ENCODE measurements at regions not wholly inside any gene's neighbourhood (a gene's known extent, or its start where the extent isn't known, plus 50 kb on each side); places are given as distances from the start of the nearest gene placed in this dataset.

DNA sequence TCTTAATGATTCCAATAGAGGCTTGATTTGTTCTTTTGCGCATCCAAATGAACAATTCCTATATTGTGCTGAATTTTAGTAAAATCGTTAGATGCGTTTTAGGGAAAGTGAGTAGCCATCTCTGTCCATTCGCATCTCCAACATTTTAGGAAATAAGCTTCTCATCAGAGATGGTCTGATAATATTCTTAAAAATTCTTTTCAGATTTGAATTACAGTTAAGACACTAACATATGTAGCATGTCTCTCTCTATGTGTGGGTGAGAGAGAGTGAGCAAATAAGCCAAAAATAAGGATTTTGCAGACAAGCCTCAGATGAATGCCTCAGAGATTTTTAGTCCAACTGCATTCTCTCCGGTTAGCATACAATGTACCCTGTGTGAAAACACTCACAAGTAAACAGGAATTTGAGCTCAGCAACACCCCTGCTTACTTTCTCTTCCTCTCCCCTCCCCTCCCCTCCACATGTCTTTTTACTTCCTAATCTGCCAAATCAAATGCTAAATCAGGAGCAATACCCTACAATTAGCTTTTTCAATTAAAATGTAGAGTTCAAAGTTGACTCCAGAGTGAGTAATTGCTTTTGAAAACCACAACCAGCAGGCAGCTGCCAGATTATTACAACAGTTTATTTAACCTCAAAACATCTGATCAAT, 354.4 kb downstream of the CRPPA start:
- no peak overlapping the region for H3K4me3 ChIP-seq (ENCODE audit: low read depth, low read length)
- DNase-seq (ENCODE audit: low read depth): peak; percentile 12
- TF ChIP-seq, protein P1, sequence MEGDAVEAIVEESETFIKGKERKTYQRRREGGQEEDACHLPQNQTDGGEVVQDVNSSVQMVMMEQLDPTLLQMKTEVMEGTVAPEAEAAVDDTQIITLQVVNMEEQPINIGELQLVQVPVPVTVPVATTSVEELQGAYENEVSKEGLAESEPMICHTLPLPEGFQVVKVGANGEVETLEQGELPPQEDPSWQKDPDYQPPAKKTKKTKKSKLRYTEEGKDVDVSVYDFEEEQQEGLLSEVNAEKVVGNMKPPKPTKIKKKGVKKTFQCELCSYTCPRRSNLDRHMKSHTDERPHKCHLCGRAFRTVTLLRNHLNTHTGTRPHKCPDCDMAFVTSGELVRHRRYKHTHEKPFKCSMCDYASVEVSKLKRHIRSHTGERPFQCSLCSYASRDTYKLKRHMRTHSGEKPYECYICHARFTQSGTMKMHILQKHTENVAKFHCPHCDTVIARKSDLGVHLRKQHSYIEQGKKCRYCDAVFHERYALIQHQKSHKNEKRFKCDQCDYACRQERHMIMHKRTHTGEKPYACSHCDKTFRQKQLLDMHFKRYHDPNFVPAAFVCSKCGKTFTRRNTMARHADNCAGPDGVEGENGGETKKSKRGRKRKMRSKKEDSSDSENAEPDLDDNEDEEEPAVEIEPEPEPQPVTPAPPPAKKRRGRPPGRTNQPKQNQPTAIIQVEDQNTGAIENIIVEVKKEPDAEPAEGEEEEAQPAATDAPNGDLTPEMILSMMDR (IDR thresholded peaks at IDR 0.05; ENCODE audit: insufficient read depth, low read depth, low read length): no peak

DNA sequence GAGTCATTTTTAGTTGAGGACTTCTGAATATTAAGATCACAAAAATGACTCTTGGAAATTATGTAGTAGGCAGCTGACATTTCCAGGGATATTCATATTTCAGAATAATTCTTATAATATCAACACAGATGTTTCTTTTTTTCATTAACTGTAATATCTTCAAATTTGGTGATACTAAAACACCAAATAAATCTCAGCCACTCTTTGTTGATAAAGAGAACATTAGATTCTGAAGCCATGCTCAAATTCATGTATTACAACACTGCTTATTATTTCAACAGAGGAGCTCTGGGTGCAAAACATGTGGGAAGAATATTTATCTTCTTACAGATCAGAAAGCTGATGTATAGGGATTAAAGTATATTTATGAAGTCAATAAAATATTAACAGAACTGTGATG, 355.4 kb downstream of the CRPPA start:
- no peak for DNase-seq (ENCODE audit: low read depth)
- H3K4me3 ChIP-seq (ENCODE audit: low read depth, low read length): no peak overlapping the region
- TF ChIP-seq, protein P1 (IDR thresholded peaks at IDR 0.05; ENCODE audit: insufficient read depth, low read depth, low read length): no peak

DNA sequence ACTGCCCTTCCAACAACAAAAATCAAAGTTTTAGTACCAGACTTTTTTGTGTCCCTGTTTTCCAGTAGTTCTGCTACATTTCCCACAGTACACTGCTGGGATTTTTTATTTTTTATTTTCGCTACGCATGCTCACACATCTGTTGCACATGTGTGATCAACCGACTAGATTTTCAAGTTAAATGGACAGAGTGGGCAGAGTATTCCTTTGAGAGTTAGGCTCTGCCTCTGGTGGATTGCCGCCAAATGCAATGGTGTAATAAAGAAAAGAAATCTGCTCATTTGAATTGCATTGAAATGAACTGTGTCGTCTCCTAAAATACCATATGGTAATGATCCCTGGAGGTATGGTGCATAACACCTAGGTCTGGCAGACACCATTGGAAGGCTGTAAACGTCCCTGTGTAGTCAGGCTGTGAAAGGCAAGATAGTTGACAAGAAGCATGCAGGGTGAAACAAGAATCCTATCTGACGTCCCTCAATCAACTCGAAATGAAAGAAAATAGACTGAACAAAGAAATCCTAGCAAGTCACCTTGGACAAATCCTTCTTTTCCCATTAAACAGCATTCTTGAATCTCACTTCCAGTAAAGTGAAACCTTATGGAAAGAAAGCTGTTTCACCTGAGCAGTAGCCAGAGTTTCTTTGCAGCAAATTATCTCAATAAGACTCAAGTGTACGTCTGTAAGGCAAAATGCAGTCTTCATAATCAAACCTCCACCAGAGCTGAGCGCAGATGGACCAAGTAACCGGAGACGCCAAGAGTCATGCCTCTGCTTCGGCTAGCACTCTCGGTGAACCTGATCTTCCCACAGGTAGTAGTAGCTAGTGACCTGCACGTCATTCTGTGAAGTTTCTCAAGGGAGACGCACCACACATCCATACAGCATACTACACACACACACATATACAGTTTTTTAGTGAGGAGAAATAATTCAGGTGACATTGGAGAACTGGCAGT, 357.3 kb downstream of the CRPPA start:
- H3K4me3 ChIP-seq (ENCODE audit: low read depth, low read length): no peak overlapping the region
- peak; percentile 30 for DNase-seq (ENCODE audit: low read depth)
- TF ChIP-seq, protein P1 (IDR thresholded peaks at IDR 0.05; ENCODE audit: insufficient read depth, low read depth, low read length): no peak

DNA sequence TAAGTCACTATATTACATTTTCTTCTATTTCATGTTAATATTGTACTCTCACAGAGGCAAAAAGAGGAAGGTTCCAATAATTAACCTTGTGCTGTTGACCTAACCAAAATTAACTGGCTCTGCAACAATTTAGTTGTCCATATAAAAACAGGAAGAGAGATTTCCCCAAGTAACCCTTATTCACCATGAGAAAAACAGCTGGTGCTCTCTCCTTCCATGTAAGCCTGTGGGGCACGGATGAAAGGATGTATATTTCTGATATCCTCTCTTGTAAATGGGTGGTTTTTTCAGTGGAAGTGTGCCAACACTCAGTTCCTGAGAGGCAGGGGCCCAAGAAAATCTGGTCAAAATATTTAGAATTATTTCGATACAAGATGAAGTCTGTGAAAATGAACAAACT, 358.1 kb downstream of the CRPPA start:
- H3K4me3 ChIP-seq (ENCODE audit: low read depth, low read length): no peak overlapping the region
- TF ChIP-seq, protein P1 (IDR thresholded peaks at IDR 0.05; ENCODE audit: insufficient read depth, low read depth, low read length): no peak
- DNase-seq (ENCODE audit: low read depth): no peak

DNA sequence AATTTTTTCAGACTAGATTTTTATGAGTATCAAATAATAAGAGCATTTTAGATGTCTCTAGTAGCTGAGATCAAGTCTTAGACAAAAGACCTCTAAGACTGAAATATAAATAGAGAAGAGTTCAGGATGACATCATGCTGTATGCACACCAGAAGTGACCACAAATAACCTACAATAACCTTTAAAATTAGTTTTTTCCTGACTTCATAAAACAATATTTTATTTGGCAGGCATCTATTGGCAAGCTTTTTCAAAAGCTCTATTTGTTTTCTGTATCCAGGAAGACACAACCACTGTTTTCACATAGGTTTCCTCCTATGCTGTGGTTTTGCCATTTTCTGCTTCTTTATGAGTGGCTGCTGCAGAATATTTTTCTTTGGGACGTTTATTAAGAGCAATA, 359.1 kb downstream of the CRPPA start:
- DNase-seq (ENCODE audit: low read depth): peak; percentile 19
- H3K4me3 ChIP-seq (ENCODE audit: low read depth, low read length): no peak overlapping the region
- TF ChIP-seq, protein P1 (IDR thresholded peaks at IDR 0.05; ENCODE audit: insufficient read depth, low read depth, low read length): no peak

DNA sequence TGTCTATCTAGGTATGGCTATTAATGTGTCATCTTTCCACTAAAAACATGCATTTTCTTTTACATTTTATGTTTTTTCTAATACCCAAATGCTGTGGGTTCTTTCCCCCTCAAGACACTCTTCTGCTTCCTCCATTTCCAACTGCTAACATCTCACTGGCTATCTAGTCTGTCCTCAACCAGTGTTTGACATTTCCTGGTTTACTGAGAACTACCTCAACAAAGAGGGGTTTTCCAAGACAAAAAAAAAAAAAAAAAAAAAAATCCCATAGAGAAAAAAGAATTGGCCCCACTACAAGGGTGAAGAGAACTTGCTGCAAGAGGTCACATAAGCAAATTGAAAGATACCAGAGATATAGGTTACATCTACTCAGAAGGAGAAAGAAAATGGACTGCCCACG, 359.7 kb downstream of the CRPPA start:
- no peak overlapping the region for H3K4me3 ChIP-seq (ENCODE audit: low read depth, low read length)
- TF ChIP-seq, protein P1 (IDR thresholded peaks at IDR 0.05; ENCODE audit: insufficient read depth, low read depth, low read length): no peak
- DNase-seq (ENCODE audit: low read depth): no peak

Measured in fibroblast of villous mesenchyme (primary cell).